GM12872 (cell line): ENCODE measurements at regions not wholly inside any gene's neighbourhood (a gene's known extent, or its start where the extent isn't known, plus 50 kb on each side); places are given as distances from the start of the nearest gene placed in this dataset.

Source experiments
- CTCF ChIP-seq: IDR thresholded peaks from 3 replicates; pipeline ENCODE4 v1.5.1; 2011; ENCODE audit warnings: low read depth, mild to moderate bottlenecking, low read length, moderate library complexity; ENCODE audit not compliant: insufficient read depth

GRCh38 chr5:125814119-125814518 is 609.1 kb upstream of the GRAMD2B start:
- no peak for TF ChIP-seq CTCF

- TF ChIP-seq CTCF = no peak
These were observed 599.6 kb upstream of the GRAMD2B start for GRCh38 chr5:125823572-125823971.

GRCh38 chr5:125826214-125826613 is 597.0 kb upstream of the GRAMD2B start:
- no peak for TF ChIP-seq CTCF

- TF ChIP-seq CTCF = no peak
These were observed 593.9 kb upstream of the GRAMD2B start for GRCh38 chr5:125829349-125829748.

- no peak for TF ChIP-seq CTCF
These were observed 589.8 kb upstream of the GRAMD2B start for GRCh38 chr5:125833398-125833797.

- TF ChIP-seq CTCF = no peak
These were observed 588.6 kb upstream of the GRAMD2B start for GRCh38 chr5:125834438-125835115.

- TF ChIP-seq CTCF = peak; percentile 62; the same call in 2 of the 3 replicates
These were observed 587.7 kb upstream of the GRAMD2B start for GRCh38 chr5:125835293-125836172.
